Astrocyte (in vitro differentiated cells and primary cell): ENCODE measurements at regions not wholly inside any gene's neighbourhood (a gene's known extent, or its start where the extent isn't known, plus 50 kb on each side); places are given as distances from the start of the nearest gene placed in this dataset.

Source experiments
- DNase-seq: peaks from one replicate; pipeline ENCODE4 v3.0.0-alpha.2; 2010; ENCODE audit warnings: low read depth
- FAIRE-seq: peaks from 2 replicates; lab custom pipeline; 2011; peaks lifted over from hg19 to GRCh38; lab: Jason Lieb, UNC
- H2AFZ ChIP-seq: 2 replicates; pipeline ENCODE4 v1.6.0; 2012; ENCODE audit warnings: low read depth, low read length, inconsistent platforms
- H3K27ac ChIP-seq: 2 replicates; pipeline ENCODE4 v1.5.1; 2011; ENCODE audit warnings: low read depth, low read length, inconsistent platforms
- H3K27me3 ChIP-seq: 2 replicates; pipeline ENCODE4 v1.6.0; 2011; ENCODE audit warnings: low read length, inconsistent platforms; ENCODE audit not compliant: insufficient read depth
- H3K36me3 ChIP-seq: 2 replicates; pipeline ENCODE4 v1.5.1; 2011; ENCODE audit warnings: low read length, inconsistent platforms; ENCODE audit not compliant: insufficient read depth
- H3K4me1 ChIP-seq: 2 replicates; pipeline ENCODE4 v1.5.1; 2011; ENCODE audit warnings: low read length, inconsistent platforms; ENCODE audit not compliant: insufficient read depth
- H3K4me2 ChIP-seq: 2 replicates; pipeline ENCODE4 v1.6.0; 2012; ENCODE audit warnings: low read length, inconsistent platforms
- H3K4me3 ChIP-seq: 2 replicates; pipeline ENCODE4 v1.5.1; 2011; ENCODE audit warnings: low read depth, mild to moderate bottlenecking, low read length, inconsistent platforms; ENCODE audit not compliant: insufficient read depth
- H3K79me2 ChIP-seq: 2 replicates; pipeline ENCODE4 v1.6.0; 2012; ENCODE audit warnings: mild to moderate bottlenecking, low read length, inconsistent platforms; ENCODE audit not compliant: insufficient read depth
- H3K9ac ChIP-seq: 2 replicates; pipeline ENCODE4 v1.6.0; 2012; ENCODE audit warnings: mild to moderate bottlenecking, low read length, inconsistent platforms
- H3K9me3 ChIP-seq: 2 replicates; pipeline ENCODE4 v1.5.1; 2012; ENCODE audit warnings: low read depth, mild to moderate bottlenecking, low read length, inconsistent platforms; ENCODE audit not compliant: insufficient read depth
- H4K20me1 ChIP-seq: 2 replicates; pipeline ENCODE4 v1.6.0; 2012; ENCODE audit warnings: low read length, inconsistent platforms; ENCODE audit not compliant: insufficient read depth
- H3K27ac Mint-ChIP-seq: one replicate; pipeline ENCODE4 v1.8.0; 2021; ENCODE audit warnings: mild to moderate bottlenecking, mixed read lengths; ENCODE audit not compliant: unreplicated experiment
- H3K27me3 Mint-ChIP-seq: one replicate; pipeline ENCODE4 v1.8.0; 2021; ENCODE audit warnings: low read depth, mixed read lengths; ENCODE audit not compliant: unreplicated experiment
- H3K36me3 Mint-ChIP-seq: one replicate; pipeline ENCODE4 v1.8.0; 2021; ENCODE audit warnings: low read depth, mixed read lengths; ENCODE audit not compliant: unreplicated experiment
- H3K4me1 Mint-ChIP-seq: one replicate; pipeline ENCODE4 v1.8.0; 2021; ENCODE audit warnings: low read depth, mixed read lengths; ENCODE audit not compliant: unreplicated experiment
- H3K4me3 Mint-ChIP-seq: one replicate; pipeline ENCODE4 v1.8.0; 2021; ENCODE audit warnings: mild to moderate bottlenecking, moderate library complexity, mixed read lengths; ENCODE audit not compliant: unreplicated experiment
- H3K9me3 Mint-ChIP-seq: one replicate; pipeline ENCODE4 v1.8.0; 2021; ENCODE audit warnings: mild to moderate bottlenecking, mixed read lengths; ENCODE audit not compliant: unreplicated experiment
- EZH2 ChIP-seq: IDR thresholded peaks from 2 replicates; pipeline ENCODE4 v1.6.1; 2012; ENCODE audit warnings: mild to moderate bottlenecking, low read length, inconsistent platforms; ENCODE audit not compliant: insufficient read depth
- TF ChIP-seq, protein P1 (sequence below): IDR thresholded peaks from 2 replicates; pipeline ENCODE4 v1.5.1; 2011; ENCODE audit warnings: low read depth, mild to moderate bottlenecking, inconsistent platforms, low read length, moderate library complexity; ENCODE audit not compliant: insufficient read depth

DNA sequence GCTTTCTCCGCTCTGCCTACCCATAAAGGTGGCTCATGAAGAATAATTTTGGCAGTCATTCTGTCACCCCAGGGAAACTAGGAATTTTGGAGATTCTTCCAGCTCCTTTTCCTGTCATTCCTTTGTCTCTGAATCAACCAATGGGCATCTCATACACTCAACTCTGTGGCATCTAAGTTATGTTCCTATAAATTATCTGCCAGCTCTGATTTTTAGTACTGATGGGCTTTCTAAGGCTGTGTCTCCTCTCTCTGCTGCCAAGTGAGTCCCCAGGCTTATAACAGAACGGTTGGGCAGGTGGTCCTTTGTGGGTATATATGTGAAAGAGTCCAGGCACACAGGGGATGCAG, 226.8 kb downstream of the NMUR2 start:
- H3K4me1 ChIP-seq = no peaks in the 10 kb centered on the region
- no peak overlapping the region for H3K27ac Mint-ChIP-seq
- H3K4me3 ChIP-seq = no peak overlapping the region
- TF ChIP-seq, protein P1, sequence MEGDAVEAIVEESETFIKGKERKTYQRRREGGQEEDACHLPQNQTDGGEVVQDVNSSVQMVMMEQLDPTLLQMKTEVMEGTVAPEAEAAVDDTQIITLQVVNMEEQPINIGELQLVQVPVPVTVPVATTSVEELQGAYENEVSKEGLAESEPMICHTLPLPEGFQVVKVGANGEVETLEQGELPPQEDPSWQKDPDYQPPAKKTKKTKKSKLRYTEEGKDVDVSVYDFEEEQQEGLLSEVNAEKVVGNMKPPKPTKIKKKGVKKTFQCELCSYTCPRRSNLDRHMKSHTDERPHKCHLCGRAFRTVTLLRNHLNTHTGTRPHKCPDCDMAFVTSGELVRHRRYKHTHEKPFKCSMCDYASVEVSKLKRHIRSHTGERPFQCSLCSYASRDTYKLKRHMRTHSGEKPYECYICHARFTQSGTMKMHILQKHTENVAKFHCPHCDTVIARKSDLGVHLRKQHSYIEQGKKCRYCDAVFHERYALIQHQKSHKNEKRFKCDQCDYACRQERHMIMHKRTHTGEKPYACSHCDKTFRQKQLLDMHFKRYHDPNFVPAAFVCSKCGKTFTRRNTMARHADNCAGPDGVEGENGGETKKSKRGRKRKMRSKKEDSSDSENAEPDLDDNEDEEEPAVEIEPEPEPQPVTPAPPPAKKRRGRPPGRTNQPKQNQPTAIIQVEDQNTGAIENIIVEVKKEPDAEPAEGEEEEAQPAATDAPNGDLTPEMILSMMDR = no peak
- TF ChIP-seq EZH2 = no peak
- DNase-seq (no peak), FAIRE-seq (no peak)
- H3K36me3 Mint-ChIP-seq = no peaks in the 10 kb centered on the region
- no peak overlapping the region for H3K27ac ChIP-seq
- no peak overlapping the region for H2AFZ ChIP-seq
- no peaks in the 10 kb centered on the region for H4K20me1 ChIP-seq
- peaks cover 2% of the 10 kb centered on the region for H3K27me3 Mint-ChIP-seq
- no peaks in the 10 kb centered on the region for H3K27me3 ChIP-seq
- H3K4me2 ChIP-seq = no peak overlapping the region
- H3K9me3 Mint-ChIP-seq = peaks cover 6% of the 10 kb centered on the region
- H3K79me2 ChIP-seq = no peaks in the 10 kb centered on the region
- no peak overlapping the region for H3K4me3 Mint-ChIP-seq
- H3K9ac ChIP-seq = no peak overlapping the region
- H3K9me3 ChIP-seq = no peaks in the 10 kb centered on the region
- H3K4me1 Mint-ChIP-seq = no peaks in the 10 kb centered on the region
- H3K36me3 ChIP-seq = no peaks in the 10 kb centered on the region

- H3K27me3 ChIP-seq = no peaks in the 10 kb centered on the region
- H3K27ac Mint-ChIP-seq = no peak overlapping the region
- no peaks in the 10 kb centered on the region for H4K20me1 ChIP-seq
- no peak overlapping the region for H2AFZ ChIP-seq
- H3K9ac ChIP-seq = no peak overlapping the region
- no peak overlapping the region for H3K27ac ChIP-seq
- DNase-seq (no peak), FAIRE-seq (no peak)
- H3K36me3 ChIP-seq = no peaks in the 10 kb centered on the region
- no peaks in the 10 kb centered on the region for H3K4me1 Mint-ChIP-seq
- no peaks in the 10 kb centered on the region for H3K9me3 ChIP-seq
- no peaks in the 10 kb centered on the region for H3K36me3 Mint-ChIP-seq
- no peak overlapping the region for H3K4me3 ChIP-seq
- H3K4me2 ChIP-seq = no peak overlapping the region
- H3K9me3 Mint-ChIP-seq = peaks cover 6% of the 10 kb centered on the region
- H3K4me1 ChIP-seq = no peaks in the 10 kb centered on the region
- peaks cover 2% of the 10 kb centered on the region for H3K27me3 Mint-ChIP-seq
- TF ChIP-seq EZH2 = no peak
- TF ChIP-seq, protein P1 = no peak
- H3K4me3 Mint-ChIP-seq = no peak overlapping the region
- no peaks in the 10 kb centered on the region for H3K79me2 ChIP-seq
Measured at GRCh38 chr5:152177626-152178349, 227.3 kb downstream of the NMUR2 start.

- H3K36me3 Mint-ChIP-seq = no peaks in the 10 kb centered on the region
- no peaks in the 10 kb centered on the region for H3K79me2 ChIP-seq
- no peak overlapping the region for H3K9ac ChIP-seq
- H3K36me3 ChIP-seq = no peaks in the 10 kb centered on the region
- H3K4me1 Mint-ChIP-seq = no peaks in the 10 kb centered on the region
- H3K27me3 Mint-ChIP-seq = peaks cover 2% of the 10 kb centered on the region
- no peak overlapping the region for H3K4me3 ChIP-seq
- no peak overlapping the region for H3K4me3 Mint-ChIP-seq
- H3K9me3 ChIP-seq = no peaks in the 10 kb centered on the region
- peaks cover 1% of the 10 kb centered on the region for H3K9me3 Mint-ChIP-seq
- FAIRE-seq (no peak), DNase-seq (no peak)
- H3K4me2 ChIP-seq = no peak overlapping the region
- H3K27ac ChIP-seq = no peak overlapping the region
- no peak overlapping the region for H2AFZ ChIP-seq
- no peak overlapping the region for H3K27ac Mint-ChIP-seq
- TF ChIP-seq, protein P1 = no peak
- no peak for TF ChIP-seq EZH2
- no peaks in the 10 kb centered on the region for H3K27me3 ChIP-seq
- H3K4me1 ChIP-seq = no peaks in the 10 kb centered on the region
- H4K20me1 ChIP-seq = no peaks in the 10 kb centered on the region
Measured at GRCh38 chr5:152171888-152172287, 233.2 kb downstream of the NMUR2 start.
